B cell (primary cell): ENCODE measurements at regions not wholly inside any gene's neighbourhood (a gene's known extent, or its start where the extent isn't known, plus 50 kb on each side); places are given as distances from the start of the nearest gene placed in this dataset.

Experiments used
- EZH2 ChIP-seq: IDR thresholded peaks from 2 replicates; pipeline ENCODE4 v1.6.1; 2012; ENCODE audit warnings: borderline replicate concordance, low read depth, mild to moderate bottlenecking, moderate library complexity, low read length; ENCODE audit not compliant: insufficient read depth, poor library complexity, severe bottlenecking
- TF ChIP-seq, protein P1 (sequence below): fragments of 200-600 bp; IDR thresholded peaks from one replicate; pipeline ENCODE4 v1.8.0; 2022; ENCODE audit warnings: antibody characterized with exemption, mild to moderate bottlenecking

DNA sequence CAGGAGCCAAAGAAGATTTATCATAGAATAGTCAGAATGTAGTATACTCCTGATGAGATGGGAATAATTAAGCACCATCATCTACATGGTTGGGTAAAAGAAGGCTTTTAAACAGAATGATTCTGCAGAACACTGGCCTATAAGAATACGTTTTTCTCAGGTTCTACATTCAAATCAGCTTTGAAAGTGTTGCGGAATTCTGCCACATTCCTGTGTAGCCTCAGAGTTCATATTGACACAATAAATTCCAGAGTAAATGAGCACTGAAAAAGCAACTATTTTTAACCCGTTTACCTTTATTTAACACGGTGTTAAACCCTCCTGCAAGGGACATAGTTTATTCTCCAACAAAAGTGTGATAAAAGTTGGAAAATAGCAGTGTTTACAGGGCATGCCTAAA is 950.2 kb upstream of the SLIT2 start:
- TF ChIP-seq EZH2, result no peak
- TF ChIP-seq, protein P1, sequence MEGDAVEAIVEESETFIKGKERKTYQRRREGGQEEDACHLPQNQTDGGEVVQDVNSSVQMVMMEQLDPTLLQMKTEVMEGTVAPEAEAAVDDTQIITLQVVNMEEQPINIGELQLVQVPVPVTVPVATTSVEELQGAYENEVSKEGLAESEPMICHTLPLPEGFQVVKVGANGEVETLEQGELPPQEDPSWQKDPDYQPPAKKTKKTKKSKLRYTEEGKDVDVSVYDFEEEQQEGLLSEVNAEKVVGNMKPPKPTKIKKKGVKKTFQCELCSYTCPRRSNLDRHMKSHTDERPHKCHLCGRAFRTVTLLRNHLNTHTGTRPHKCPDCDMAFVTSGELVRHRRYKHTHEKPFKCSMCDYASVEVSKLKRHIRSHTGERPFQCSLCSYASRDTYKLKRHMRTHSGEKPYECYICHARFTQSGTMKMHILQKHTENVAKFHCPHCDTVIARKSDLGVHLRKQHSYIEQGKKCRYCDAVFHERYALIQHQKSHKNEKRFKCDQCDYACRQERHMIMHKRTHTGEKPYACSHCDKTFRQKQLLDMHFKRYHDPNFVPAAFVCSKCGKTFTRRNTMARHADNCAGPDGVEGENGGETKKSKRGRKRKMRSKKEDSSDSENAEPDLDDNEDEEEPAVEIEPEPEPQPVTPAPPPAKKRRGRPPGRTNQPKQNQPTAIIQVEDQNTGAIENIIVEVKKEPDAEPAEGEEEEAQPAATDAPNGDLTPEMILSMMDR, result no peak
